Choroid plexus epithelial cell (primary cell): ENCODE measurements at regions not wholly inside any gene's neighbourhood (a gene's known extent, or its start where the extent isn't known, plus 50 kb on each side); places are given as distances from the start of the nearest gene placed in this dataset.
"Not testable (repeated sequence)": the region's sequence is repeated elsewhere in the genome, so short reads cannot be mapped to it uniquely, and the experiment has no call there.

Experiments
- DNase-seq: peaks from one replicate; pipeline ENCODE4 v3.0.0-alpha.2; 2010; ENCODE audit warnings: low read depth
- H3K4me3 ChIP-seq: 2 replicates; pipeline ENCODE4 v1.5.1; 2011; ENCODE audit warnings: low read depth, mild to moderate bottlenecking, control low read depth, low read length, moderate library complexity
- CTCF ChIP-seq: conservative IDR thresholded peaks from 2 replicates; pipeline ENCODE4 v1.5.1; 2011; ENCODE audit warnings: low read depth, mild to moderate bottlenecking, control low read depth, inconsistent platforms, low read length, moderate library complexity

GRCh38 chr5:152649609-152650008 lies 244.5 kb upstream of the NMUR2 start:
- DNase-seq = no peak
- TF ChIP-seq CTCF = no peak
- H3K4me3 ChIP-seq = no peak overlapping the region

- no peak for DNase-seq
- TF ChIP-seq CTCF = no peak
- no peak overlapping the region for H3K4me3 ChIP-seq
Measured at GRCh38 chr5:152650413-152650812, 245.3 kb upstream of the NMUR2 start.

- H3K4me3 ChIP-seq, DNase-seq: not testable (repeated sequence)
Measured at GRCh38 chr5:152659470-152659869, 254.4 kb upstream of the NMUR2 start.

GRCh38 chr5:152673601-152674000 lies 268.5 kb upstream of the NMUR2 start:
- TF ChIP-seq CTCF = no peak
- no peak for DNase-seq
- H3K4me3 ChIP-seq = no peak overlapping the region

GRCh38 chr5:152674403-152674802 lies 269.3 kb upstream of the NMUR2 start:
- no peak for TF ChIP-seq CTCF
- DNase-seq = no peak
- H3K4me3 ChIP-seq = no peak overlapping the region

GRCh38 chr5:152676196-152676595 lies 271.1 kb upstream of the NMUR2 start:
- no peak for DNase-seq
- H3K4me3 ChIP-seq = no peak overlapping the region
- TF ChIP-seq CTCF = no peak

GRCh38 chr5:152683205-152683604 lies 278.1 kb upstream of the NMUR2 start:
- DNase-seq = no peak
- H3K4me3 ChIP-seq = no peak overlapping the region
- TF ChIP-seq CTCF = no peak

GRCh38 chr5:152686931-152687330 lies 281.9 kb upstream of the NMUR2 start:
- no peak overlapping the region for H3K4me3 ChIP-seq
- no peak for TF ChIP-seq CTCF
- no peak for DNase-seq
